DMS 273 (cell line): ENCODE measurements at regions not wholly inside any gene's neighbourhood (a gene's known extent, or its start where the extent isn't known, plus 50 kb on each side); places are given as distances from the start of the nearest gene placed in this dataset.
"Not testable (repeated sequence)": the region's sequence is repeated elsewhere in the genome, so short reads cannot be mapped to it uniquely, and the experiment has no call there.

Source experiments
- DNase-seq: peaks from one replicate; lab custom pipeline; 2025; ENCODE audit not compliant: unreplicated experiment; lab: John Stamatoyannopoulos, UW

- DNase-seq, result no peak
Measured at GRCh38 chr10:89944138-89944537, 242.7 kb downstream of the KIF20B start.

GRCh38 chr10:89946106-89946505, 244.7 kb downstream of the KIF20B start:
- no peak for DNase-seq

- no peak for DNase-seq
Measured at GRCh38 chr10:89949496-89949895, 248.1 kb downstream of the KIF20B start.

- no peak for DNase-seq
Measured at GRCh38 chr10:89952325-89952724, 250.9 kb downstream of the KIF20B start.

GRCh38 chr10:89952751-89953150, 251.4 kb downstream of the KIF20B start:
- no peak for DNase-seq

- no peak for DNase-seq
Measured at GRCh38 chr10:89954061-89954460, 252.7 kb downstream of the KIF20B start.

GRCh38 chr10:89954787-89955566, 253.6 kb downstream of the KIF20B start:
- DNase-seq, result no peak

- DNase-seq, result no peak
Measured at GRCh38 chr10:89959433-89960110, 258.2 kb downstream of the KIF20B start.

GRCh38 chr10:89963451-89964102, 262.2 kb downstream of the KIF20B start:
- no peak for DNase-seq

GRCh38 chr10:89966211-89966610, 264.8 kb downstream of the KIF20B start:
- no peak for DNase-seq

- DNase-seq, result no peak
Measured at GRCh38 chr10:89973326-89973725, 271.9 kb downstream of the KIF20B start.

- DNase-seq, result no peak
Measured at GRCh38 chr10:89975071-89975470, 273.7 kb downstream of the KIF20B start.

GRCh38 chr10:89975771-89976170, 274.4 kb downstream of the KIF20B start:
- DNase-seq, result no peak

- no peak for DNase-seq
Measured at GRCh38 chr10:89978081-89978480, 276.7 kb downstream of the KIF20B start.

- no peak for DNase-seq
Measured at GRCh38 chr10:89979726-89980125, 278.3 kb downstream of the KIF20B start.

- no peak for DNase-seq
Measured at GRCh38 chr10:89980166-89980565, 278.8 kb downstream of the KIF20B start.

GRCh38 chr10:89981891-89982290, 280.5 kb downstream of the KIF20B start:
- no peak for DNase-seq

GRCh38 chr10:89985446-89985845, 284.1 kb downstream of the KIF20B start:
- no peak for DNase-seq

- not testable (repeated sequence) for DNase-seq
Measured at GRCh38 chr10:89988361-89988760, 287.0 kb downstream of the KIF20B start.

- DNase-seq, result no peak
Measured at GRCh38 chr10:89992575-89992974, 291.2 kb downstream of the KIF20B start.

GRCh38 chr10:90007226-90007625, 305.8 kb downstream of the KIF20B start:
- DNase-seq, result no peak

- DNase-seq, result not testable (repeated sequence)
Measured at GRCh38 chr10:90011281-90011680, 309.9 kb downstream of the KIF20B start.
